ENCODE measurements at regions not wholly inside any gene's neighbourhood (a gene's known extent, or its start where the extent isn't known, plus 50 kb on each side); places are given as distances from the start of the nearest gene placed in this dataset.

GRCh38 chr1:96400089-96400488, 321.5 kb upstream of the PTBP2 start:
- intact Hi-C loops (cut with DNase I): no loop called here
- TF ChIP-seq CTCF (IDR thresholded peaks at IDR 0.05) (no peak), POLR2A (IDR thresholded peaks at IDR 0.05) (no peak)
- no peaks in the 10 kb centered on the region for H3K27me3 ChIP-seq
- H3K9me3 ChIP-seq: no peaks in the 10 kb centered on the region
- no peaks in the 10 kb centered on the region for H3K4me1 ChIP-seq
- no peak overlapping the region for H3K27ac ChIP-seq
- H3K4me3 ChIP-seq (replicated peaks in 1 of 3): no peak overlapping the region
- no peaks in the 10 kb centered on the region for H3K36me3 ChIP-seq
- DNase-seq: no peak

- H3K27ac ChIP-seq: no peak overlapping the region
- no peaks in the 10 kb centered on the region for H3K27me3 ChIP-seq
- no peaks in the 10 kb centered on the region for H3K4me1 ChIP-seq
- H3K4me3 ChIP-seq (replicated peaks in 1 of 3): no peak overlapping the region
- no peak for TF ChIP-seq CTCF (IDR thresholded peaks at IDR 0.05)
- TF ChIP-seq POLR2A (IDR thresholded peaks at IDR 0.05): no peak
- 46 to 61% methylated on average over 4 of the region's 4 CpGs for WGBS, 2 donors
- H3K36me3 ChIP-seq: no peaks in the 10 kb centered on the region
- intact Hi-C loops (cut with DNase I): no loop called here
- DNase-seq: peak; percentile 13 to 51
- H3K9me3 ChIP-seq: no peaks in the 10 kb centered on the region
These were observed 312.5 kb upstream of the PTBP2 start for GRCh38 chr1:96409087-96409486.

GRCh38 chr1:96409689-96410088, 311.9 kb upstream of the PTBP2 start:
- no peaks in the 10 kb centered on the region for H3K9me3 ChIP-seq
- H3K4me1 ChIP-seq: no peaks in the 10 kb centered on the region
- H3K27me3 ChIP-seq: no peaks in the 10 kb centered on the region
- DNase-seq: peak in 1 of 2 donors; percentile 18
- no peaks in the 10 kb centered on the region for H3K36me3 ChIP-seq
- intact Hi-C loops (cut with DNase I): no loop called here
- H3K4me3 ChIP-seq (replicated peaks in 1 of 3): no peak overlapping the region
- H3K27ac ChIP-seq: no peak overlapping the region
- TF ChIP-seq CTCF (IDR thresholded peaks at IDR 0.05): no peak
- TF ChIP-seq POLR2A (IDR thresholded peaks at IDR 0.05): no peak
- WGBS, 2 donors: 55 to 75% methylated on average over 3 of the region's 3 CpGs

GRCh38 chr1:96411006-96411405, 310.6 kb upstream of the PTBP2 start:
- no peaks in the 10 kb centered on the region for H3K4me1 ChIP-seq
- WGBS, 2 donors: 81 to 83% methylated on average over 2 of the region's 2 CpGs
- no peak for DNase-seq
- no peaks in the 10 kb centered on the region for H3K36me3 ChIP-seq
- no peak overlapping the region for H3K27ac ChIP-seq
- no peaks in the 10 kb centered on the region for H3K27me3 ChIP-seq
- intact Hi-C loops (cut with DNase I): no loop called here
- TF ChIP-seq CTCF (IDR thresholded peaks at IDR 0.05) (no peak), POLR2A (IDR thresholded peaks at IDR 0.05) (no peak)
- H3K9me3 ChIP-seq: no peaks in the 10 kb centered on the region
- no peak overlapping the region for H3K4me3 ChIP-seq (replicated peaks in 1 of 3)

- H3K27ac ChIP-seq: no peak overlapping the region
- no peaks in the 10 kb centered on the region for H3K4me1 ChIP-seq
- intact Hi-C loops (cut with DNase I): no loop called here
- DNase-seq: no peak
- H3K9me3 ChIP-seq: no peaks in the 10 kb centered on the region
- no peaks in the 10 kb centered on the region for H3K27me3 ChIP-seq
- no peak overlapping the region for H3K4me3 ChIP-seq (replicated peaks in 1 of 3)
- WGBS, 2 donors: 76 to 82% methylated on average over 6 of the region's 6 CpGs
- no peaks in the 10 kb centered on the region for H3K36me3 ChIP-seq
- TF ChIP-seq CTCF (IDR thresholded peaks at IDR 0.05) (no peak), POLR2A (IDR thresholded peaks at IDR 0.05) (no peak)
These were observed 307.0 kb upstream of the PTBP2 start for GRCh38 chr1:96414598-96414997.

All from thyroid gland (tissue), 4 donors.